H1 (cell line): ENCODE measurements at regions not wholly inside any gene's neighbourhood (a gene's known extent, or its start where the extent isn't known, plus 50 kb on each side); places are given as distances from the start of the nearest gene placed in this dataset.

Experiments used
- GABPA ChIP-seq: IDR thresholded peaks from 2 replicates; pipeline ENCODE4 v1.6.1; 2011; ENCODE audit warnings: mild to moderate bottlenecking, low read length, moderate library complexity, borderline replicate concordance; ENCODE audit not compliant: insufficient read depth
- TF ChIP-seq, protein P1 (sequence below), 3 experiments: IDR thresholded peaks; 1 replicate in 2 of 3; 2 replicates in 1 of 3; pipeline versions ENCODE4 v1.5.1 to v1.6.1; 2011; ENCODE audit warnings: low read length in 3 of 3, mild to moderate bottlenecking in 3 of 3, inconsistent platforms in 2 of 3, low read depth in 1 of 3, moderate library complexity in 1 of 3; ENCODE audit not compliant: insufficient read depth in 1 of 3; ENCODE audit errors: control extremely low read depth in 1 of 3

GRCh38 chr19:23557381-23557780 is 129.6 kb downstream of the ZNF675 start (continued):
- TF ChIP-seq, protein P1, sequence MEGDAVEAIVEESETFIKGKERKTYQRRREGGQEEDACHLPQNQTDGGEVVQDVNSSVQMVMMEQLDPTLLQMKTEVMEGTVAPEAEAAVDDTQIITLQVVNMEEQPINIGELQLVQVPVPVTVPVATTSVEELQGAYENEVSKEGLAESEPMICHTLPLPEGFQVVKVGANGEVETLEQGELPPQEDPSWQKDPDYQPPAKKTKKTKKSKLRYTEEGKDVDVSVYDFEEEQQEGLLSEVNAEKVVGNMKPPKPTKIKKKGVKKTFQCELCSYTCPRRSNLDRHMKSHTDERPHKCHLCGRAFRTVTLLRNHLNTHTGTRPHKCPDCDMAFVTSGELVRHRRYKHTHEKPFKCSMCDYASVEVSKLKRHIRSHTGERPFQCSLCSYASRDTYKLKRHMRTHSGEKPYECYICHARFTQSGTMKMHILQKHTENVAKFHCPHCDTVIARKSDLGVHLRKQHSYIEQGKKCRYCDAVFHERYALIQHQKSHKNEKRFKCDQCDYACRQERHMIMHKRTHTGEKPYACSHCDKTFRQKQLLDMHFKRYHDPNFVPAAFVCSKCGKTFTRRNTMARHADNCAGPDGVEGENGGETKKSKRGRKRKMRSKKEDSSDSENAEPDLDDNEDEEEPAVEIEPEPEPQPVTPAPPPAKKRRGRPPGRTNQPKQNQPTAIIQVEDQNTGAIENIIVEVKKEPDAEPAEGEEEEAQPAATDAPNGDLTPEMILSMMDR (IDR thresholded peaks at IDR 0.05; ENCODE audit: control extremely low read depth in 1 of 3, insufficient read depth in 1 of 3, low read depth in 1 of 3, low read length in 3 of 3), result no peak
- no peak for TF ChIP-seq GABPA
